DOHH2 (cell line): ENCODE measurements at regions not wholly inside any gene's neighbourhood (a gene's known extent, or its start where the extent isn't known, plus 50 kb on each side); places are given as distances from the start of the nearest gene placed in this dataset.

Experiments used
- EZH2phosphoT487 ChIP-seq: fragments of 200-600 bp; sonication (generic); IDR thresholded peaks from 2 replicates; pipeline ENCODE4 v1.6.1; 2017; ENCODE audit warnings: borderline replicate concordance, mild to moderate bottlenecking, antibody characterized with exemption, low read length, moderate library complexity, mixed read lengths
- TF ChIP-seq, protein P1 (sequence below): fragments of 200-600 bp; sonication (generic); IDR thresholded peaks from one replicate; pipeline ENCODE4 v1.5.1; 2014; ENCODE audit warnings: antibody characterized with exemption, mild to moderate bottlenecking, low read depth, low read length; ENCODE audit not compliant: poor library complexity, severe bottlenecking

DNA sequence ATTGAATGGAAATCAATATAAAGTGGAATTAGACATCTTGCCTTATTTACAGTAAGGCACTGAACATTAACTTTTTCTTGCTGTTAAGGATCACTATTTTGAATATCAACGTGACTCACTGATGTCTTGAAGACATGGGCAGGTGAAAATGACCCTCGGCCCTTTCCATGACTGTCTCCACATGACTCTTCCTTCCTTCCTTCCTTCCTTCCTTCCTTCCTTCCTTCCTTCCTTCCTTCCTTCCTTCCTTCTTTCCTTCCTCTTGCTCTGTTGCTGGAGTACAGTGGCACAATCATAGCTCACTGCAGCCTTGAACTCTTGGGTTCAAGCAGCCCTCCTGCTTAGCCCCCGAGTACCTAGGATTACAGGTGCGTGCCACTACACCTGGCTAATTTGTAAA is 52.2 kb upstream of the TOX2 start:
- TF ChIP-seq, protein P1, sequence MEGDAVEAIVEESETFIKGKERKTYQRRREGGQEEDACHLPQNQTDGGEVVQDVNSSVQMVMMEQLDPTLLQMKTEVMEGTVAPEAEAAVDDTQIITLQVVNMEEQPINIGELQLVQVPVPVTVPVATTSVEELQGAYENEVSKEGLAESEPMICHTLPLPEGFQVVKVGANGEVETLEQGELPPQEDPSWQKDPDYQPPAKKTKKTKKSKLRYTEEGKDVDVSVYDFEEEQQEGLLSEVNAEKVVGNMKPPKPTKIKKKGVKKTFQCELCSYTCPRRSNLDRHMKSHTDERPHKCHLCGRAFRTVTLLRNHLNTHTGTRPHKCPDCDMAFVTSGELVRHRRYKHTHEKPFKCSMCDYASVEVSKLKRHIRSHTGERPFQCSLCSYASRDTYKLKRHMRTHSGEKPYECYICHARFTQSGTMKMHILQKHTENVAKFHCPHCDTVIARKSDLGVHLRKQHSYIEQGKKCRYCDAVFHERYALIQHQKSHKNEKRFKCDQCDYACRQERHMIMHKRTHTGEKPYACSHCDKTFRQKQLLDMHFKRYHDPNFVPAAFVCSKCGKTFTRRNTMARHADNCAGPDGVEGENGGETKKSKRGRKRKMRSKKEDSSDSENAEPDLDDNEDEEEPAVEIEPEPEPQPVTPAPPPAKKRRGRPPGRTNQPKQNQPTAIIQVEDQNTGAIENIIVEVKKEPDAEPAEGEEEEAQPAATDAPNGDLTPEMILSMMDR: no peak
- TF ChIP-seq EZH2phosphoT487: no peak
